H9 (cell line): ENCODE measurements at regions not wholly inside any gene's neighbourhood (a gene's known extent, or its start where the extent isn't known, plus 50 kb on each side); places are given as distances from the start of the nearest gene placed in this dataset.

Source experiments
- DNase-seq: peaks from one replicate; pipeline ENCODE4 v3.0.0-alpha.2; 2017
- H2AFZ ChIP-seq: one replicate; pipeline ENCODE4 v1.6.1; 2013; ENCODE audit warnings: mild to moderate bottlenecking, low read length, control low read depth, moderate library complexity
- H2AK5ac ChIP-seq: 2 replicates; pipeline ENCODE4 v1.6.1; 2013; ENCODE audit warnings: low read length, control low read depth, mixed read lengths; ENCODE audit not compliant: insufficient read length
- H2BK120ac ChIP-seq: one replicate; pipeline ENCODE4 v1.6.1; 2013; ENCODE audit warnings: low read depth, mild to moderate bottlenecking, low read length, control low read depth, inconsistent platforms; ENCODE audit not compliant: poor library complexity, severe bottlenecking
- H2BK12ac ChIP-seq: 2 replicates; pipeline ENCODE4 v1.6.1; 2013; ENCODE audit warnings: low read length, control low read depth, mixed read lengths, low read depth; ENCODE audit not compliant: insufficient read length
- H2BK15ac ChIP-seq: 2 replicates; pipeline ENCODE4 v1.6.1; 2013; ENCODE audit warnings: low read depth, low read length, control low read depth
- H2BK20ac ChIP-seq: one replicate; pipeline ENCODE4 v1.6.1; 2013; ENCODE audit warnings: low read depth, mild to moderate bottlenecking, low read length, control low read depth, inconsistent platforms; ENCODE audit not compliant: poor library complexity, severe bottlenecking
- H2BK5ac ChIP-seq: 2 replicates; pipeline ENCODE4 v1.6.1; 2013; ENCODE audit warnings: low read length, control low read depth, mixed read lengths; ENCODE audit not compliant: insufficient read length
- H3K14ac ChIP-seq: 2 replicates; pipeline ENCODE4 v1.6.1; 2013; ENCODE audit warnings: low read length, control low read depth; ENCODE audit not compliant: insufficient read depth
- H3K18ac ChIP-seq: 2 replicates; pipeline ENCODE4 v1.6.1; 2013; ENCODE audit warnings: low read depth, mild to moderate bottlenecking, mixed read lengths, low read length, control low read depth; ENCODE audit not compliant: insufficient read length
- H3K23ac ChIP-seq: 2 replicates; pipeline ENCODE4 v1.6.1; 2013; ENCODE audit warnings: low read length, control low read depth, mixed read lengths, low read depth; ENCODE audit not compliant: insufficient read length
- H3K23me2 ChIP-seq: 2 replicates; pipeline ENCODE4 v1.6.1; 2013; ENCODE audit warnings: low read depth, mild to moderate bottlenecking, mixed read lengths, low read length, control low read depth; ENCODE audit not compliant: insufficient read length, poor library complexity, severe bottlenecking
- H3K27ac ChIP-seq: 2 replicates; pipeline ENCODE4 v1.5.1; 2013; ENCODE audit warnings: low read length, control low read depth, mixed read lengths, low read depth; ENCODE audit not compliant: insufficient read length
- H3K27me3 ChIP-seq: 2 replicates; pipeline ENCODE4 v1.6.1; 2013; ENCODE audit warnings: low read length, control low read depth, inconsistent platforms; ENCODE audit not compliant: insufficient read depth
- H3K4ac ChIP-seq: 2 replicates; pipeline ENCODE4 v1.6.1; 2013; ENCODE audit warnings: low read depth, mild to moderate bottlenecking, control low read depth, inconsistent platforms, low read length, moderate library complexity
- H3K4me1 ChIP-seq: 2 replicates; pipeline ENCODE4 v1.6.1; 2013; ENCODE audit warnings: low read length, control low read depth, inconsistent platforms; ENCODE audit not compliant: insufficient read depth
- H3K4me2 ChIP-seq: 2 replicates; pipeline ENCODE4 v1.6.1; 2013; ENCODE audit warnings: low read length, control low read depth, mixed read lengths; ENCODE audit not compliant: insufficient read length, insufficient read depth
- H3K56ac ChIP-seq: 2 replicates; pipeline ENCODE4 v1.6.1; 2013; ENCODE audit warnings: low read depth, mild to moderate bottlenecking, mixed read lengths, low read length, control low read depth; ENCODE audit not compliant: insufficient read length
- H3K79me1 ChIP-seq: 2 replicates; pipeline ENCODE4 v1.6.1; 2013; ENCODE audit warnings: low read depth, mild to moderate bottlenecking, moderate library complexity, low read length, control low read depth, inconsistent platforms; ENCODE audit not compliant: insufficient read depth, poor library complexity, severe bottlenecking
- H3K79me2 ChIP-seq: 2 replicates; pipeline ENCODE4 v1.6.1; 2013; ENCODE audit warnings: low read length, control low read depth, inconsistent platforms; ENCODE audit not compliant: insufficient read depth
- H3K9ac ChIP-seq: 2 replicates; pipeline ENCODE4 v1.6.1; 2013; ENCODE audit warnings: low read length, control low read depth, mixed read lengths; ENCODE audit not compliant: insufficient read length; ENCODE audit errors: extremely low read depth
- H3K9me3 ChIP-seq: one replicate; pipeline ENCODE4 v1.6.1; 2013; ENCODE audit warnings: low read depth, low read length, inconsistent platforms; ENCODE audit not compliant: control insufficient read depth
- H3T11ph ChIP-seq: one replicate; pipeline ENCODE4 v1.6.1; 2013; ENCODE audit warnings: mild to moderate bottlenecking, low read length, control low read depth, inconsistent platforms
- H4K20me1 ChIP-seq: one replicate; pipeline ENCODE4 v1.6.1; 2013; ENCODE audit not compliant: control insufficient read depth, insufficient read length, insufficient read depth
- H4K5ac ChIP-seq: 2 replicates; pipeline ENCODE4 v1.6.1; 2013; ENCODE audit warnings: low read depth, mild to moderate bottlenecking, mixed read lengths, low read length, control low read depth; ENCODE audit not compliant: insufficient read length
- H4K8ac ChIP-seq: replicated peaks from 2 replicates; pipeline ENCODE4 v1.6.1; 2013; ENCODE audit warnings: low read length, control low read depth, mixed read lengths, low read depth; ENCODE audit not compliant: insufficient read length
- H4K91ac ChIP-seq: 2 replicates; pipeline ENCODE4 v1.6.1; 2013; ENCODE audit warnings: low read depth, mild to moderate bottlenecking, moderate library complexity, mixed read lengths, low read length, control low read depth; ENCODE audit not compliant: insufficient read length
- H3K27ac Mint-ChIP-seq, 3 experiments: 2 replicates in 2 of 3; 3 replicates in 1 of 3; pipeline ENCODE4 v1.8.0; 2020 to 2021; ENCODE audit warnings: mixed read lengths in 3 of 3, mild to moderate bottlenecking in 1 of 3, moderate library complexity in 1 of 3
- H3K27me3 Mint-ChIP-seq: 2 replicates; pipeline ENCODE4 v1.8.0; 2021; ENCODE audit warnings: low read depth, mild to moderate bottlenecking, moderate library complexity, mixed read lengths
- H3K36me3 Mint-ChIP-seq, 3 experiments: 2 replicates in 2 of 3; 3 replicates in 1 of 3; pipeline ENCODE4 v1.8.0; 2020 to 2021; ENCODE audit warnings: low read depth in 3 of 3, mixed read lengths in 3 of 3; ENCODE audit not compliant: insufficient read depth in 1 of 3
- H3K4me1 Mint-ChIP-seq, 2 experiments: 2 replicates each; pipeline ENCODE4 v1.8.0; 2020; ENCODE audit warnings: mixed read lengths in 2 of 2
- H3K4me3 Mint-ChIP-seq, 2 experiments: 2 replicates in 1 of 2; 3 replicates in 1 of 2; pipeline ENCODE4 v1.8.0; 2020 to 2021; ENCODE audit warnings: mild to moderate bottlenecking in 2 of 2, mixed read lengths in 2 of 2, moderate library complexity in 1 of 2
- H3K9me3 Mint-ChIP-seq, 2 experiments: 2 replicates in 1 of 2; 3 replicates in 1 of 2; pipeline ENCODE4 v1.8.0; 2020; ENCODE audit warnings: mild to moderate bottlenecking in 2 of 2, mixed read lengths in 2 of 2, moderate library complexity in 1 of 2
- WGBS: extraction: QIAGEN DNeasy Blood & Tissue Kit; methylation state at CpG from one replicate; pipeline ENCODE4 v1.1.7; 2013; ENCODE audit warnings: missing lambda C conversion rate, low lambda C conversion rate, mixed read lengths; ENCODE audit not compliant: insufficient read length; ENCODE audit errors: extremely low coverage; 5-methylcytosine and 5-hydroxymethylcytosine counted together
- TF ChIP-seq, protein P1 (sequence below): fragments of 200-600 bp; sonication (generic); conservative IDR thresholded peaks from 3 replicates; pipeline ENCODE4 v1.8.0; 2021; ENCODE audit warnings: antibody characterized with exemption, mild to moderate bottlenecking

DNA sequence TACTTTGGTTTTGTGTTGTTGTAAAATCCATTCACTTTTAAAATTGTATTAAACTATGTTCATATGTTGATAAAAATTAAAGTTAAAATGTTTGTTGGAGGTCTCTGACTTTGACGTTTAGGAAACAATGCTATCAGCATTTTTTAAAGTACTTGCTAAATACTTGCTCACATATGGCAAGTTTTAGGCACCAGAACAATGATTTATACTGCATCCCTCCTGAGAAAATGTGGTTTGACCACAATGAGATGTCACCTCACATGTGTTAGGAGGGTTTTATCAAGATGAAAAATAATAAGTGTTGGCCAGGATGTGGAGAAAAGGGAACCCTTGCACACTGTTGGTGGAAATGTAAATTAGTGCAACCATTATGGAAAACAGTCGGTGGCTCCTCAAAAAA, 180.8 kb downstream of the HSD17B3 start:
- DNase-seq: no peak

More for the DNA sequence above, 180.8 kb downstream of the HSD17B3 start:
- H3K23ac ChIP-seq: no peak overlapping the region
- no peak overlapping the region for H3K18ac ChIP-seq
- Mint-ChIP-seq H3K4me1 (peaks cover 9 to 16% of the 10 kb centered on the region in 2 experiments), H3K36me3 (peaks cover 5 to 32% (median 8%) of the 10 kb centered on the region in 3 experiments; a peak in 6 of 7 replicates), H3K27me3 (peaks cover 1% of the 10 kb centered on the region; the same call in 1 of the 2 replicates), H3K4me3 (no peak overlapping the region), H3K27ac (no peak overlapping the region), H3K9me3 (peaks cover 28 to 34% of the 10 kb centered on the region in 2 experiments)
- H2AK5ac ChIP-seq: no peak overlapping the region
- no peak overlapping the region for H3K56ac ChIP-seq
- no peak overlapping the region for H2AFZ ChIP-seq
- no CpG with 5 or more reads among the region's 2 CpGs for WGBS
- H3K4me1 ChIP-seq: no peaks in the 10 kb centered on the region
- H3K79me2 ChIP-seq: no peaks in the 10 kb centered on the region
- H3K14ac ChIP-seq: no peak overlapping the region
- H3K79me1 ChIP-seq: no peaks in the 10 kb centered on the region
- H3K9ac ChIP-seq: no peak overlapping the region
- no peak overlapping the region for H2BK5ac ChIP-seq
- H2BK20ac ChIP-seq: no peak overlapping the region
- no peak overlapping the region for H2BK15ac ChIP-seq
- H2BK120ac ChIP-seq: no peak overlapping the region
- no peak overlapping the region for H4K5ac ChIP-seq
- H3K27me3 ChIP-seq: no peaks in the 10 kb centered on the region
- H3K4me2 ChIP-seq: no peak overlapping the region
- H3K23me2 ChIP-seq: no peaks in the 10 kb centered on the region
- H4K20me1 ChIP-seq: no peaks in the 10 kb centered on the region
- no peak overlapping the region for H3T11ph ChIP-seq
- no peak overlapping the region for H4K8ac ChIP-seq
- no peak overlapping the region for H4K91ac ChIP-seq
- H3K4ac ChIP-seq: no peak overlapping the region
- H3K9me3 ChIP-seq: no peaks in the 10 kb centered on the region
- TF ChIP-seq, protein P1, sequence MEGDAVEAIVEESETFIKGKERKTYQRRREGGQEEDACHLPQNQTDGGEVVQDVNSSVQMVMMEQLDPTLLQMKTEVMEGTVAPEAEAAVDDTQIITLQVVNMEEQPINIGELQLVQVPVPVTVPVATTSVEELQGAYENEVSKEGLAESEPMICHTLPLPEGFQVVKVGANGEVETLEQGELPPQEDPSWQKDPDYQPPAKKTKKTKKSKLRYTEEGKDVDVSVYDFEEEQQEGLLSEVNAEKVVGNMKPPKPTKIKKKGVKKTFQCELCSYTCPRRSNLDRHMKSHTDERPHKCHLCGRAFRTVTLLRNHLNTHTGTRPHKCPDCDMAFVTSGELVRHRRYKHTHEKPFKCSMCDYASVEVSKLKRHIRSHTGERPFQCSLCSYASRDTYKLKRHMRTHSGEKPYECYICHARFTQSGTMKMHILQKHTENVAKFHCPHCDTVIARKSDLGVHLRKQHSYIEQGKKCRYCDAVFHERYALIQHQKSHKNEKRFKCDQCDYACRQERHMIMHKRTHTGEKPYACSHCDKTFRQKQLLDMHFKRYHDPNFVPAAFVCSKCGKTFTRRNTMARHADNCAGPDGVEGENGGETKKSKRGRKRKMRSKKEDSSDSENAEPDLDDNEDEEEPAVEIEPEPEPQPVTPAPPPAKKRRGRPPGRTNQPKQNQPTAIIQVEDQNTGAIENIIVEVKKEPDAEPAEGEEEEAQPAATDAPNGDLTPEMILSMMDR: no peak
- no peak overlapping the region for H2BK12ac ChIP-seq
- no peak overlapping the region for H3K27ac ChIP-seq
